ENCODE measurements at regions not wholly inside any gene's neighbourhood (a gene's known extent, or its start where the extent isn't known, plus 50 kb on each side); places are given as distances from the start of the nearest gene placed in this dataset.

GRCh38 chr14:62133776-62134550, 371.7 kb downstream of the SNAPC1 start:
- DNase-seq (ENCODE audit: low spot score in 2 of 2, unreplicated experiment in 2 of 2) = no peak
- no peaks in the 10 kb centered on the region for H3K36me3 Mint-ChIP-seq

GRCh38 chr14:62138593-62138992, 376.4 kb downstream of the SNAPC1 start:
- no peaks in the 10 kb centered on the region for H3K4me1 Mint-ChIP-seq
- H3K27me3 Mint-ChIP-seq (ENCODE audit: low read depth) = no peaks in the 10 kb centered on the region

More at GRCh38 chr14:62133776-62134550, 371.7 kb downstream of the SNAPC1 start:
- no peaks in the 10 kb centered on the region for H3K4me1 Mint-ChIP-seq
- H3K27me3 Mint-ChIP-seq (ENCODE audit: low read depth) = peaks cover 18% of the 10 kb centered on the region
- peaks cover 5% of the 10 kb centered on the region for H3K9me3 Mint-ChIP-seq
- no peak overlapping the region for H3K4me3 Mint-ChIP-seq
- H3K27ac Mint-ChIP-seq = no peak overlapping the region
- TF ChIP-seq CTCF (IDR thresholded peaks at IDR 0.05; ENCODE audit: unreplicated experiment) = no peak

GRCh38 chr14:62141139-62141538, 378.9 kb downstream of the SNAPC1 start:
- Mint-ChIP-seq H3K27ac (no peak overlapping the region), H3K27me3 (ENCODE audit: low read depth) (no peaks in the 10 kb centered on the region), H3K9me3 (peaks cover 1% of the 10 kb centered on the region), H3K4me1 (no peaks in the 10 kb centered on the region), H3K4me3 (no peak overlapping the region), H3K36me3 (no peaks in the 10 kb centered on the region)
- DNase-seq (ENCODE audit: low spot score in 2 of 2, unreplicated experiment in 2 of 2) = no peak
- TF ChIP-seq CTCF (IDR thresholded peaks at IDR 0.05; ENCODE audit: unreplicated experiment) = no peak

More at GRCh38 chr14:62138593-62138992, 376.4 kb downstream of the SNAPC1 start:
- Mint-ChIP-seq H3K36me3 (no peaks in the 10 kb centered on the region), H3K9me3 (peaks cover 5% of the 10 kb centered on the region), H3K27ac (no peak overlapping the region), H3K4me3 (no peak overlapping the region)
- no peak for DNase-seq (ENCODE audit: low spot score in 2 of 2, unreplicated experiment in 2 of 2)
- no peak for TF ChIP-seq CTCF (IDR thresholded peaks at IDR 0.05; ENCODE audit: unreplicated experiment)

- peaks cover 5% of the 10 kb centered on the region for H3K36me3 Mint-ChIP-seq
- no peak for DNase-seq (ENCODE audit: low spot score in 2 of 2, unreplicated experiment in 2 of 2)
- H3K9me3 Mint-ChIP-seq = peaks cover 22% of the 10 kb centered on the region
- no peaks in the 10 kb centered on the region for H3K4me1 Mint-ChIP-seq
- no peaks in the 10 kb centered on the region for H3K27me3 Mint-ChIP-seq (ENCODE audit: low read depth)
- peak overlapping the region; percentile 37 for H3K27ac Mint-ChIP-seq
- no peak for TF ChIP-seq CTCF (IDR thresholded peaks at IDR 0.05; ENCODE audit: unreplicated experiment)
- no peak overlapping the region for H3K4me3 Mint-ChIP-seq
Observed at GRCh38 chr14:62143245-62143644, 381.0 kb downstream of the SNAPC1 start.

- Mint-ChIP-seq H3K4me3 (no peak overlapping the region), H3K27me3 (ENCODE audit: low read depth) (no peaks in the 10 kb centered on the region), H3K36me3 (peaks cover 5% of the 10 kb centered on the region), H3K4me1 (no peaks in the 10 kb centered on the region), H3K27ac (no peak overlapping the region), H3K9me3 (peaks cover 37% of the 10 kb centered on the region)
- no peak for TF ChIP-seq CTCF (IDR thresholded peaks at IDR 0.05; ENCODE audit: unreplicated experiment)
- no peak for DNase-seq (ENCODE audit: low spot score in 2 of 2, unreplicated experiment in 2 of 2)
Observed at GRCh38 chr14:62144863-62145262, 382.6 kb downstream of the SNAPC1 start.
